Bronchial epithelial cell (primary cell): ENCODE measurements at regions not wholly inside any gene's neighbourhood (a gene's known extent, or its start where the extent isn't known, plus 50 kb on each side); places are given as distances from the start of the nearest gene placed in this dataset.

ENCODE experiments used
- DNase-seq: peaks from one replicate; pipeline ENCODE4 v3.0.0-alpha.2; 2010; ENCODE audit warnings: low read depth
- FAIRE-seq: peaks from 2 replicates; lab custom pipeline; 2011; peaks lifted over from hg19 to GRCh38; lab: Jason Lieb, UNC
- H3K27me3 ChIP-seq: 2 replicates; pipeline ENCODE4 v1.5.1; 2011; ENCODE audit warnings: low read length; ENCODE audit not compliant: control insufficient read depth, insufficient read depth
- H3K36me3 ChIP-seq: 2 replicates; pipeline ENCODE4 v1.5.1; 2011; ENCODE audit warnings: low read length; ENCODE audit not compliant: control insufficient read depth, insufficient read depth
- H3K4me3 ChIP-seq: 2 replicates; pipeline ENCODE4 v1.5.1; 2011; ENCODE audit warnings: mild to moderate bottlenecking, low read depth, low read length, control low read depth
- CTCF ChIP-seq: IDR thresholded peaks from 2 replicates; pipeline ENCODE4 v1.5.1; 2011; ENCODE audit warnings: mild to moderate bottlenecking, moderate library complexity, low read length, control low read depth, inconsistent platforms; ENCODE audit not compliant: insufficient read depth, severe bottlenecking

- FAIRE-seq, result no peak
Observed at GRCh38 chr15:25236861-25237155, 202.0 kb downstream of the UBE3A start.

GRCh38 chr15:25237291-25237978 is 201.4 kb downstream of the UBE3A start:
- no peaks in the 10 kb centered on the region for H3K27me3 ChIP-seq
- no peak for TF ChIP-seq CTCF
- DNase-seq, result no peak
- H3K36me3 ChIP-seq, result no peaks in the 10 kb centered on the region
- FAIRE-seq, result no peak
- no peak overlapping the region for H3K4me3 ChIP-seq

More at GRCh38 chr15:25236861-25237155, 202.0 kb downstream of the UBE3A start:
- Histone ChIP-seq H3K36me3 (no peaks in the 10 kb centered on the region), H3K27me3 (no peaks in the 10 kb centered on the region), H3K4me3 (no peak overlapping the region)
- DNase-seq, result no peak
- no peak for TF ChIP-seq CTCF

GRCh38 chr15:25238126-25238525 is 200.7 kb downstream of the UBE3A start:
- TF ChIP-seq CTCF, result no peak
- FAIRE-seq (no peak), DNase-seq (no peak)
- Histone ChIP-seq H3K4me3 (no peak overlapping the region), H3K27me3 (no peaks in the 10 kb centered on the region), H3K36me3 (no peaks in the 10 kb centered on the region)

GRCh38 chr15:25238716-25239470 is 199.9 kb downstream of the UBE3A start:
- Histone ChIP-seq H3K36me3 (no peaks in the 10 kb centered on the region), H3K4me3 (no peak overlapping the region), H3K27me3 (no peaks in the 10 kb centered on the region)
- FAIRE-seq (no peak), DNase-seq (no peak)
- TF ChIP-seq CTCF, result no peak

GRCh38 chr15:25239471-25240345 is 199.1 kb downstream of the UBE3A start:
- no peak for FAIRE-seq
- no peak for DNase-seq
- Histone ChIP-seq H3K36me3 (no peaks in the 10 kb centered on the region), H3K27me3 (no peaks in the 10 kb centered on the region), H3K4me3 (no peak overlapping the region)
- TF ChIP-seq CTCF, result no peak
